DND-41 (cell line): ENCODE measurements at regions not wholly inside any gene's neighbourhood (a gene's known extent, or its start where the extent isn't known, plus 50 kb on each side); places are given as distances from the start of the nearest gene placed in this dataset.

Source experiments
- ATAC-seq: fragments of 200-7000 bp; cut with Tn5 transposase; 3 replicates; pipeline ENCODE4 v1.9.1; 2021; ENCODE audit warnings: low read depth; ENCODE audit not compliant: insufficient read depth
- DNase-seq: peaks from one replicate; pipeline ENCODE4 v3.0.0-alpha.2; 2020
- H2AFZ ChIP-seq: 2 replicates; pipeline ENCODE4 v1.6.0; 2012; ENCODE audit warnings: low read depth, low read length
- H3K27ac ChIP-seq: 2 replicates; pipeline ENCODE4 v1.5.1; 2012; ENCODE audit warnings: low read length, inconsistent platforms
- H3K27me3 ChIP-seq: fragments of 200-600 bp; sonication (generic); 2 replicates; pipeline ENCODE4 v1.6.0; 2012; ENCODE audit warnings: low read length, mild to moderate bottlenecking, inconsistent platforms; ENCODE audit not compliant: insufficient read depth, poor library complexity
- H3K36me3 ChIP-seq: 2 replicates; pipeline ENCODE4 v1.5.1; 2012; ENCODE audit warnings: low read length, inconsistent platforms; ENCODE audit not compliant: insufficient read depth
- H3K4me1 ChIP-seq: 2 replicates; pipeline ENCODE4 v1.5.1; 2012; ENCODE audit warnings: mild to moderate bottlenecking, low read length; ENCODE audit not compliant: insufficient read depth
- H3K4me2 ChIP-seq: 2 replicates; pipeline ENCODE4 v1.6.0; 2012; ENCODE audit warnings: mild to moderate bottlenecking, moderate library complexity, low read length, inconsistent platforms; ENCODE audit not compliant: insufficient read depth
- H3K4me3 ChIP-seq, 2 experiments: fragments of 200-600 bp in 1 of 2; shearing (Covaris generic) in 1 of 2; 2 replicates each; pipeline ENCODE4 v1.5.1; 2012 to 2016; ENCODE audit warnings: inconsistent platforms in 2 of 2, low read length in 2 of 2, mild to moderate bottlenecking in 2 of 2, low read depth in 1 of 2, moderate library complexity in 1 of 2
- H3K79me2 ChIP-seq: 2 replicates; pipeline ENCODE4 v1.6.0; 2012; ENCODE audit warnings: low read length, inconsistent platforms; ENCODE audit not compliant: insufficient read depth
- H3K9ac ChIP-seq: 2 replicates; pipeline ENCODE4 v1.6.0; 2012; ENCODE audit warnings: low read depth, mild to moderate bottlenecking, inconsistent platforms, low read length, moderate library complexity
- H3K9me3 ChIP-seq: 2 replicates; pipeline ENCODE4 v1.5.1; 2012; ENCODE audit warnings: low read length, moderate library complexity, mild to moderate bottlenecking, inconsistent platforms; ENCODE audit not compliant: insufficient read depth, severe bottlenecking
- H4K20me1 ChIP-seq: 2 replicates; pipeline ENCODE4 v1.6.0; 2012; ENCODE audit warnings: low read length; ENCODE audit not compliant: insufficient read depth
- CTCF ChIP-seq: IDR thresholded peaks from 2 replicates; pipeline ENCODE4 v1.5.1; 2012; ENCODE audit warnings: borderline replicate concordance, low read length, moderate library complexity, mild to moderate bottlenecking; ENCODE audit not compliant: poor library complexity, severe bottlenecking; ENCODE audit errors: extremely low read depth
- EZH2 ChIP-seq: IDR thresholded peaks from 3 replicates; pipeline ENCODE4 v1.6.1; 2012; ENCODE audit warnings: borderline replicate concordance, low read depth, mild to moderate bottlenecking, moderate library complexity, low read length, inconsistent platforms; ENCODE audit not compliant: severe bottlenecking

DNA sequence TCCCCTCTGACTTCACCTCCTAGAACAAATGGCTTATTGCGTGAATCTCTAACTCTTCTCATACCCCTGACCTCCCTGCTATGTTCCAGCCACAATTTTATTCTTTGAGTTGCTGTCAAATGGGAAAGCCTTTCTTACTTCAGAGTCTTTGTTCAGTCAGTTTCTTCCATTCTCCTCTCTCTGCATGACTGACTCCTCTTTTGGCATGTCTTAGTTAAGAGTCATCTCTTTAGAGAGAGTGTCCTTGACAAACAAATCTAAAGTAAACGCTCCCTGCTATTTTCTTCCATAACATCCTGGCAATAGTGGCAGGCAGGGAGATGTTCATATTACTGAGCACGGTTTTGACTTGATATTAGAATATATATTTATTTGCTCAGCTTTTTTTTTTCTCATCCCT is 170.7 kb upstream of the ERBB4 start:
- Histone ChIP-seq H3K4me1 (no peaks in the 10 kb centered on the region), H3K27me3 (no peaks in the 10 kb centered on the region), H3K9me3 (no peaks in the 10 kb centered on the region), H3K4me2 (no peak overlapping the region), H4K20me1 (no peaks in the 10 kb centered on the region), H2AFZ (no peak overlapping the region), H3K4me3 (no peak overlapping the region), H3K36me3 (no peaks in the 10 kb centered on the region), H3K27ac (no peak overlapping the region), H3K79me2 (no peaks in the 10 kb centered on the region), H3K9ac (no peak overlapping the region)
- ATAC-seq (no peak), DNase-seq (no peak)
- TF ChIP-seq EZH2, result no peak
- TF ChIP-seq CTCF, result no peak

GRCh38 chr2:212708355-212708754 is 169.8 kb upstream of the ERBB4 start:
- ATAC-seq, result no peak
- no peaks in the 10 kb centered on the region for H3K79me2 ChIP-seq
- H3K4me3 ChIP-seq, result no peak overlapping the region
- H3K4me1 ChIP-seq, result no peaks in the 10 kb centered on the region
- DNase-seq, result no peak
- H3K27me3 ChIP-seq, result no peaks in the 10 kb centered on the region
- no peak overlapping the region for H3K9ac ChIP-seq
- no peak overlapping the region for H3K4me2 ChIP-seq
- no peak overlapping the region for H2AFZ ChIP-seq
- TF ChIP-seq CTCF, result no peak
- no peak for TF ChIP-seq EZH2
- H3K9me3 ChIP-seq, result no peaks in the 10 kb centered on the region
- no peaks in the 10 kb centered on the region for H4K20me1 ChIP-seq
- H3K36me3 ChIP-seq, result no peaks in the 10 kb centered on the region
- H3K27ac ChIP-seq, result no peak overlapping the region

- Histone ChIP-seq H3K4me3 (no peak overlapping the region), H3K27me3 (no peaks in the 10 kb centered on the region), H3K9ac (no peak overlapping the region), H3K4me1 (no peaks in the 10 kb centered on the region), H3K9me3 (no peaks in the 10 kb centered on the region), H4K20me1 (no peaks in the 10 kb centered on the region), H3K27ac (no peak overlapping the region), H3K4me2 (no peak overlapping the region), H3K79me2 (no peaks in the 10 kb centered on the region), H2AFZ (no peak overlapping the region), H3K36me3 (no peaks in the 10 kb centered on the region)
- no peak for DNase-seq
- TF ChIP-seq EZH2 (no peak), CTCF (no peak)
- ATAC-seq, result no peak
These were observed 156.8 kb upstream of the ERBB4 start for GRCh38 chr2:212695426-212695825.

GRCh38 chr2:212694398-212694797 is 155.8 kb upstream of the ERBB4 start:
- H3K27me3 ChIP-seq, result no peaks in the 10 kb centered on the region
- H2AFZ ChIP-seq, result no peak overlapping the region
- H3K9ac ChIP-seq, result no peak overlapping the region
- H4K20me1 ChIP-seq, result no peaks in the 10 kb centered on the region
- DNase-seq, result no peak
- no peak for ATAC-seq
- no peak overlapping the region for H3K4me3 ChIP-seq
- H3K4me1 ChIP-seq, result no peaks in the 10 kb centered on the region
- TF ChIP-seq CTCF, result no peak
- no peak for TF ChIP-seq EZH2
- no peaks in the 10 kb centered on the region for H3K79me2 ChIP-seq
- H3K9me3 ChIP-seq, result no peaks in the 10 kb centered on the region
- H3K36me3 ChIP-seq, result no peaks in the 10 kb centered on the region
- H3K27ac ChIP-seq, result no peak overlapping the region
- no peak overlapping the region for H3K4me2 ChIP-seq
